Activated CD4-positive, alpha-beta T cell treated with anti-CD3 and anti-CD28 coated beads, Interleukin-2, Interleukin-4, amounts not matched to agents 100 ng/mL and 50 ng/mL, durations not matched to agents 16 hours and 8 hours (primary cell): ENCODE measurements at regions not wholly inside any gene's neighbourhood (a gene's known extent, or its start where the extent isn't known, plus 50 kb on each side); places are given as distances from the start of the nearest gene placed in this dataset.

Experiments
- DNase-seq: peaks from one replicate; pipeline ENCODE4 v3.0.0-alpha.2; 2020; ENCODE audit warnings: low spot score

- DNase-seq: no peak
Measured at GRCh38 chr11:134514354-134514951, 102.4 kb upstream of the B3GAT1 start.

GRCh38 chr11:134513585-134514120 is 101.6 kb upstream of the B3GAT1 start:
- no peak for DNase-seq

GRCh38 chr11:134512571-134513538 is 100.8 kb upstream of the B3GAT1 start:
- no peak for DNase-seq

- DNase-seq: no peak
Measured at GRCh38 chr11:134512061-134512460, 100.0 kb upstream of the B3GAT1 start.

GRCh38 chr11:134511255-134511654 is 99.2 kb upstream of the B3GAT1 start:
- DNase-seq: no peak

GRCh38 chr11:134510233-134511040 is 98.4 kb upstream of the B3GAT1 start:
- no peak for DNase-seq

DNA sequence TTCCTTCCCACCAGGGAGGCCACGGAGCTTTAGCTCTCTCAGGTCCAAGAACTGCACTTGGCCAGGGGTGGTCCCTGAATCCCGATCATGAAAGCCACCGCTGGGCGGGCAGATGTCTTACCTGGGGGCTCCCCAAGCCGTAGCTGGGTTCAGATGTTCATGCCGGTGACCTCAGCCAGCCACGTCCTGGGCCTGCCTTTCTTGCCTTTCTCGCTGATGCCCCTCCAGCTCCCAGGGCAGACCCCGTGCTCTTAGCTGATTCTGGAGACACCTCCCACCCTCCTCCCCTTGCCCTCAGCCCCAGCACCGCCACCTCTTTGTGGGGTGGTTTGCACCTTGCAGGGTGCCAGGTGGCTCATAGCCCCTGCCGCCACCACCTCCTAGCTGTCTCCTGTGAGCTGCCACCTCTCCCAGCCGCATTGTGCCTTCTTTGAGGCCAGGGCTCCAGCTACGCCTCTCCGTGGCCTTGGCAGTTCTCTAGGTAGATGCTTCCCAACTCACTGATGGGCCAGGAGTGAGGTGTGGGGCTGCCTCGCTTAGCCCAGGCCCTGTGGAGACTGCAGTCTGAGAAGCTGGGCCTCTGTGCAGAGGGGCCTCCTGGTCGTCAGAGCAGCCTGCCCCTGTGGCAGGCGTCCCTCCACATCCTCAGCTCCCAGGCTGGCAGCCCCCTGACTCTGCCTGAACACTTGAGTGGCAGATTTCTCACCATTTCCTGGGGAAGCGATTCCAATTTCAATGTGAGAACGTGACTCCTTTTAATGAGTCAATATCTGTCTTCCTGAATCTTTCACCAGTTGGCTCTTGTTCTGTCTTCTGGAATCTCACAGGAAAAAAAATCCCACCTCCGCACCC is 97.6 kb upstream of the B3GAT1 start:
- DNase-seq: no peak

DNA sequence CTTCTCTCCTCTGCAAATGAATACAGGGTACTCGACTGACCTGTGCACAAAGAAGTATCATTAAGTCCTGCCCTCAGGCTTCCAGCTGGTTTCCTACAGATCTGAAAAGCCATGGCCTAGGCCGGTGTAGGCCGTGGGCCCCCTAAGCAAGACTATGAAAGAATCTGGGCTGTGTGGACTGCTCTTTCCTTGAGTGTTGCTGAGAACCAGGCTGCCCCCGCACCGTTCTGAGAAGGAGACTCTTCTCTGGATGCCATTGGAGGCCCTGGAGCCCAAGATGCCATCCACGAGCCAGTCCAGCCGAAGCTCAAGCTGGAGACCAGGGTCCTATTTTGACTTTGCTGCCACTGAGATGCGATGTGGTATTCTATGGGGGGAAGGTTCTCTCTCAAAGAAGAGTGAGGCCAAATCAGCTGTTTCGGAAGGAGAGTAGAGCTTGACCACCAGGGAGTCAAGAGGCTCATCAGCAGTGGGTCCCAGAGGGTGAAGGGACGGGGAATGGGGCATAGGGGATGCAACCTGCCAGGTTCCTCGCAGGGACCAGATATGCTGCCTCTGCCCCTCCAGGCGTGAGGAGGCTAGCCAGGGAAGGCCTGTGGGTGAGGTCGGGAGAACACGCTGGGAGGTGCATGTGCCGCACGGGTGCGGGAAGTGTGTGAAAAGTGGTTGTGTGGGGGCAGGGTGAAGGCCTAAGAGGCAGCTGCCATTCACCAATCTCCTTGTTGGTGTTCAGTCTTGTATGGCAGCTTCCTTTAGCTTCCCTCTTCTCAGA is 96.4 kb upstream of the B3GAT1 start:
- no peak for DNase-seq

GRCh38 chr11:134506046-134506445 is 94.0 kb upstream of the B3GAT1 start:
- no peak for DNase-seq

DNA sequence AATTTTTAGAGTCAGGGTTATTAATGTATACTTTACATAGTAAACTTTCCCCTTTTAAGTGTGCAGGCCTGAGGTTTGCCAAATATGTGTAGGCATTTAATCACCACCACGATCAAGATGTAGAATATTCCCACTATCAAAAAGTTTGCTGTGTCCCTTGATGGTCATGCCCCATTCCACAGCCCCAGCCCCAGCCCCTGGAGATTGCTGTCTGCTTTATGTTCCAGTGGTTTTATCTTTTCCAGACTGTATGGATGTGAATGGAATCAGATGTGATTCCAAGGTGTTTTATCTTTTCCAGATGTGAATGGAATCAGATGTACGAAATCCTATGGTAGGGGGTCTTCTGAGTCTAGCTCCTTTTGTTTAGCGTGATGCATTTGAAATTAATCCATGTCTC is 93.1 kb upstream of the B3GAT1 start:
- no peak for DNase-seq

DNA sequence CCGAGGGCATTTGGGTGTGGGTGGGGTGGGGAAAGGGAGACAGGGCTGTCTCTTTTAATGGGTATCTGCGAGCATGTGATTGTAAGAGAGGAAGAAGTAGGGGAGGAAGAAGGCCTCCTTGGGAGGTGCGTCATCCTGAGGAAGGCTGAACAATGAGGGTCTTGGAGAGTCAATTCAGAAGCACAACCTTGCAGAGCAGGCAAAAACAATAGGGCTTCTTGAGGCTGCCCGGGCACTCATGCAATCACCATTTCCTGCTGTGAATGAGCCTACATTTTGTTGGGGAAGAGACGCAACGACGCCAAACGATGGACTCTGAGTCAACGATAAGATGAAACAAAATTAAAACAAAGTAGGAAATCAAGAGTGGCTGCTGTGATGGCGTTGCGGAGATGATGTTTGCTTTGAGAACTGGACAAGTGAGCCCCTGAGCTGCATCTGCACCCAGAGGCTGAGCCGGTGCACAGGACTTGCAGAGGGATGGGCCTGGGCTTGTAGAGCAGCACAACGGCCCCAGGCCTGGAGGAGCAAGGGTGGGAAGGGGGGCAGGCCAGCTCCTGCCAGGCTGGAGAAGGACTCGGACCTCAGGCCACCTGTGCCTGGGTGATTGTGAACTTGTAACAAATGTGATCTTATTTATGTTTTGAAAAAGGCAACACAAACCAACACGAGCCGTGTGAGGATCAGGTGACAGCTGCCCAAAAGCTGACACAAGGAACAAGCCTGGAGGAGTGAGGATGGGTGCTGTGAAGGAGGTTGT is 92.3 kb upstream of the B3GAT1 start:
- DNase-seq: no peak

DNA sequence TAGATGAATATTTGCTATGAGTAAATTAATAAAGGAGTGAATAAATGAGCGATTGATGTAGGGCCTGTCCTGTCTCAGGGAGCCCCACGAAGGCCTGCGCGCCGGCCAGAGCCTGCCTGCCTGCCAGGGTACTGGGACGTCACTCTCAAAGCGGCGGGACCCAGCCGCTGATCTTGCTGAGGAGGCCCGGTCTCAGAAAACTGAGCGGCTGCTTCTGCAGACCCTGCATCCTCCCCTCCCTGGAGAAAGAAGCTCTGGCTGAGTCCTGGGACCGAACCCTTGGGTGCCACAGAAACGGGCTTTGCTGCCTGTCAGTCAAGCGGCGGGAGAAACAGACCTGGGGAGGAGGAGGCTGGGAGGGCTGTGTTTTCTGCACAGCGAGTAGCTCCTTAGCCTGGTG is 91.6 kb upstream of the B3GAT1 start:
- DNase-seq: no peak

DNA sequence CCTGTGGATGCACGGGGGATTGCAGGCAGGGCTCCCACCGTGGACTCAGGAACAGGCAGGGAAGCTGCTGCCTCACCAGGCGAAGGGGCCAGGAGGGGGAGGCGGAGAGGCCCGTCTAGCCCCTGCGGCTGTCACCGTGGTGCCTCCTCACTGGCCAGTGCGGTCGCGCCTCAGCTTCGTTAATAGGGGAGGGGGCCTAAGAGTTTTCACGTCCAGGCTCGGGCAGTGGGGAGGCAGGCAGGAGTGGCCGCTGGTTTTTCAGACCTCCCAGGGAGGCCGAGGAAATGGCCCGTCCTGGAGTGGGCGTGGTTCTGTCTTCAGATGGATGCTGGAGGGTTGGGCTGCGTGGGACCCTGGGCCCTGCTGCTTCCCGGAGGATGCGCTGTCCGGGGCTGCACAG is 91.1 kb upstream of the B3GAT1 start:
- DNase-seq: no peak

DNA sequence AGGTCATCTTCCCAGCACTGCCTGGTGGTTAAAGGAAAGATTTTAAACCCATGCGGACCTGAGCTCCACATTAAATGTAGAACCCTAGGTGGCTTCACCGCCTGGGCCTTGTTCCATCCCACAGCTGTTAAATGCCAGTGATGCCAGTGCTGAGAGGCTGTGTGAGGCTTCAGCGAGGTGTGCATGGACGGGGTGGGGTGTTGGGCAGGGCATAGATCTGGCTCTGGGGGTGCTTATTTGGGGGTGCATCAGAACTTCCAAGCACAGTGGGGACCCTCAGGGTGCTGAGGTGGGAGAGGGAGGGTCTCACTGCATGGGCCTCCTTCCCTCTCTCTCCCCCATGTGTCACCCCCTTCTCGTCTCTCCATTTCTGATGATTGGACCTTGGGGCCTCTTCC is 90.1 kb upstream of the B3GAT1 start:
- no peak for DNase-seq

GRCh38 chr11:134501406-134502152 is 89.5 kb upstream of the B3GAT1 start:
- DNase-seq: no peak

DNA sequence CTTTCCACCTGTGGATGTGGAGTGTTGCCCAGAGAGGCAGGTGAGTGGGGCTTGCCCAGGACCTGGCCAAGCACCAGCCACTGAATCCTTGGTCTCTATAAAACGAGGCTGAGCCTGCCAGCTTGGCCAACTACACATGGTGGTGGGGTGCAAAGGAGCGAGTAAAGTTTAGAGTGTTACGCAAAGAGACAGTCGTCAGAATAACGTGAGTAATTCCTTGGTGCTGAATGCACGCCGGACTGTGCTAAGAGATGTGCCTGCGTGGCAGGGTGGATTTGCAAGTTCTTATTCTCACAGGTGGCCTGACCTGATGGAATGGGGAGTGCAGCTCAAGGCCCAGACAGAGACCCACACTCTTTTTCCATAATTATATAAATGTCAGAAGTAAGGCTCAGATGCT is 88.6 kb upstream of the B3GAT1 start:
- DNase-seq: no peak

DNA sequence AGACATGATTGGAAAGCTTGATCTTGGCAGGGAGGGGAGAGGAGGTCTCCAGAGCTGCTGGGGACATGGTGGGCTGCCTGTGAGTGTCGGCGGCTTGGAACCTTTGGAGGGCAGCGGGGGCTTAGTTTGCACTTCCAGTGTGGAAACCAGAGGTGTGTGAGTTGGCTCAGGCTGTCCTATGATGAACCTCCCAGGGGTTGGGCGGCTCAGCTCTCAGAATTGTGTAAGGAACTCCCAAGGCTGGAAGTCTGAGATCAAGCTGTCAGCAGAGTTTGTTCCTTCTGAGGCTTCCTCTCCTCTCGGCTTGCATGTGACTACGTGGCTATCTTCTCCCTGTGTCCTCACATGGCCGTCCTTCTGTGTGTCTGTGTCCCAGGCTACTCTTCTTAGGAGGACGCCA is 87.9 kb upstream of the B3GAT1 start:
- DNase-seq: no peak

GRCh38 chr11:134498326-134499139 is 86.5 kb upstream of the B3GAT1 start:
- no peak for DNase-seq
